GM19023 (cell line): ENCODE measurements at regions not wholly inside any gene's neighbourhood (a gene's known extent, or its start where the extent isn't known, plus 50 kb on each side); places are given as distances from the start of the nearest gene placed in this dataset.
"Not testable (repeated sequence)": the region's sequence is repeated elsewhere in the genome, so short reads cannot be mapped to it uniquely, and the experiment has no call there.

Experiments
- ATAC-seq: cut with Tn5 transposase; IDR thresholded peaks from one replicate; pipeline ENCODE4 v1.9.1; 2021; ENCODE audit warnings: mild to moderate bottlenecking, moderate library complexity; ENCODE audit not compliant: unreplicated experiment

GRCh38 chr13:90568165-90568564, 779.3 kb upstream of the MIR17HG start:
- no peak for ATAC-seq

GRCh38 chr13:90576067-90576466, 771.4 kb upstream of the MIR17HG start:
- ATAC-seq = no peak

- no peak for ATAC-seq
These were observed 769.8 kb upstream of the MIR17HG start for GRCh38 chr13:90577726-90578125.

GRCh38 chr13:90585392-90585791, 762.1 kb upstream of the MIR17HG start:
- no peak for ATAC-seq

- ATAC-seq = no peak
These were observed 756.1 kb upstream of the MIR17HG start for GRCh38 chr13:90591260-90591926.

- no peak for ATAC-seq
These were observed 755.6 kb upstream of the MIR17HG start for GRCh38 chr13:90591927-90592268.

GRCh38 chr13:90592943-90593342, 754.5 kb upstream of the MIR17HG start:
- ATAC-seq = no peak

GRCh38 chr13:90594681-90595080, 752.8 kb upstream of the MIR17HG start:
- ATAC-seq = no peak

GRCh38 chr13:90605664-90606063, 741.8 kb upstream of the MIR17HG start:
- no peak for ATAC-seq

- not testable (repeated sequence) for ATAC-seq
These were observed 740.6 kb upstream of the MIR17HG start for GRCh38 chr13:90606921-90607320.

- ATAC-seq = no peak
These were observed 735.1 kb upstream of the MIR17HG start for GRCh38 chr13:90612391-90612790.

GRCh38 chr13:90613076-90613795, 734.3 kb upstream of the MIR17HG start:
- ATAC-seq = no peak

GRCh38 chr13:90615236-90615635, 732.3 kb upstream of the MIR17HG start:
- ATAC-seq = no peak

GRCh38 chr13:90615767-90616166, 731.7 kb upstream of the MIR17HG start:
- no peak for ATAC-seq

- no peak for ATAC-seq
These were observed 729.4 kb upstream of the MIR17HG start for GRCh38 chr13:90618133-90618532.

GRCh38 chr13:90622541-90622940, 724.9 kb upstream of the MIR17HG start:
- no peak for ATAC-seq

GRCh38 chr13:90623318-90624011, 724.0 kb upstream of the MIR17HG start:
- ATAC-seq = no peak

GRCh38 chr13:90627813-90628212, 719.7 kb upstream of the MIR17HG start:
- no peak for ATAC-seq

- no peak for ATAC-seq
These were observed 719.0 kb upstream of the MIR17HG start for GRCh38 chr13:90628471-90628870.

GRCh38 chr13:90630716-90631115, 716.8 kb upstream of the MIR17HG start:
- no peak for ATAC-seq

- ATAC-seq = no peak
These were observed 715.3 kb upstream of the MIR17HG start for GRCh38 chr13:90632184-90632583.

- ATAC-seq = no peak
These were observed 713.6 kb upstream of the MIR17HG start for GRCh38 chr13:90633849-90634248.
